ENCODE measurements at regions not wholly inside any gene's neighbourhood (a gene's known extent, or its start where the extent isn't known, plus 50 kb on each side); places are given as distances from the start of the nearest gene placed in this dataset.

- TF ChIP-seq CTCF (IDR thresholded peaks at IDR 0.05; ENCODE audit: insufficient read depth, low read length, poor library complexity, severe bottlenecking) (no peak), EZH2phosphoT487 (conservative IDR thresholded peaks at IDR 0.05; ENCODE audit: low read length) (no peak)
These were observed 1483.7 kb downstream of the PCDH9 start for GRCh38 chr13:65746406-65746921.

Data from SU-DHL-6 (cell line).